ENCODE measurements at regions not wholly inside any gene's neighbourhood (a gene's known extent, or its start where the extent isn't known, plus 50 kb on each side); places are given as distances from the start of the nearest gene placed in this dataset.

DNA sequence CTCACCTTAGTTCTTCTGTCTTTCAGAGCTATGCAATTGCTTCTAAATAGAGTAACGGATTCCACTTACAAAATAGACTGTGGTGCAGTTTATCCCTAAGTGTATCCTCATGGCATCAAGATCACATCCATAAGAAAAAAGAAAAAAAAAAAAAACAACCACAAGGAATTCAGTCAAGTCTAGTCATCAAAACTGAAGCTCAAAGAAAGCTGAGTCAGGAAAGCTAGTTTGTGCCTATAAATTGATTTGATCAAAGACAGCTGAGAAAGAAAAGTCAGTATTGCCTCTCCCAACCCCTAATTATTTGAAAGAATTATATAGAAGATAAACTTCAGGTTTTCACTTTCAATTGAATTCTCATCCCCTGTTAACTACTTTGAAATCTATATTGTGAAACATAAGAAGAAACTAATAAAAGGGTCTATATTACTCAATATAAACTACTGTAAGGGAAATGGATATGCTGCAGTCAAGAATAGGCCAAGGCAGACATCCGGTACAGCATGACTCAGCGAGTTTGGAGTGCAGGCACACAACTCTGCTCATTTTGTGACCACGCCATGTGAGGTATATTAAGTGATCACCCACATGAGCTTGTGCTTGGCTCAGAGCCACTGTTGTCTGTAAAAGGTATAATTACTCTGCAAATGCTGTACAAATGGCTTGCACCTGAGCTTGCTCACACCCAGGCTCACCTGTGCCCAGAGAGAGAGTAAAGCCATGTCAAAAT is 568.1 kb upstream of the CRIM1 start:
- no peak for DNase-seq

DNA sequence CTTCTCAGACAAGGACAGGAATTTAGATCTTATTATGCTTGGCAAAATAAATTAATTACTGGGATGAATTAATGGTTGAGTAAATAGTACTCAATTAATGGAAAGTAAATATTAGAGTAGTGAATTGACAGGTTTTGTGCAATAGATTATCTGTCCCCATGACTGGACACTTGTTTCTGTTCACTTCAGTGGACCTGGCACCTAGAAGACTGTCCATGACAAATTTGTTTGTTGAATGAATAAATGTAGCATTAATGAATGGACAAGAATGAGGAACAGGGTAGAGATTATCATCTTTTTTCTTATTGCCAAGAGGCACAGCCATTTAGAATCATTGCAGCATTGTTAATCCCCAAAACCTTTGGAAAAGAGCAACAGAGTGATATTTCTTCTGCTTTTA is 570.0 kb upstream of the CRIM1 start:
- DNase-seq = no peak

DNA sequence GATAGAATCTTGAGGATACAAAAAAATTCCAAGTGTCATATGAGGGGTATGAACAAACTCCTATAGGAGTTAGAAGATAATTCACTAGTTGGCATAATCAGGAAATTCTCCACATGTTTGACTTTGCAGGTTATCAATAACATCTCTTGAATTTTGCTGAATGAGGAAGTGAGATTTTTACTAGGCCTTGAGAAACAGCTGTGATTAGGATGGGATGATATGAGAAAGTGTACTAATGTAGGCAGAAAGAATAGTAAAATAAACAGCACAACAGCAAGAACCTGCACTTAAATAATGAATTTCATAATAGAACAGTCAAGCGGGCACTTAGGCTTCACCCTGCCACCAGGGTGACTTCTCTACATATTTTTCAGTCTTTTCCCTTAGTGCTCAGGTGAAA is 570.8 kb upstream of the CRIM1 start:
- DNase-seq = no peak

DNA sequence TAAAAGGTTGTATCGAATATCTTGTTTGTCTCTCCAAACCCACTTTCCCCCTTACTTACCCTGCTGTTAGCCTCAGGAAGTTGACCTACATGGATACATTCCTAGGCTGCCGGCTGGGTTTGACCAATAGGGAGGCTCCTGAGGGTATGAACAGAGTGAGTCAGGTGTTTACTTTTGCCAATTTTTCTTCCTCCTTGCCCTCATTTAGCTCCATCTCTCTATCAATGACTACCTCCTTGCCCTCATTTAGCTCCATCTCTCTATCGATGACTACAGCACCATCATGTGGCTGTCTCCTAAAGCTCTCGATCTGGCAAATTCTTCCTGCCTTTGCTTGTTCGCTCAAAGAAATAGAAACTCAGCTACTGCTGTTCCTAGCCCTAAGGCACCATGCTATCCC is 571.9 kb upstream of the CRIM1 start:
- no peak for DNase-seq

DNA sequence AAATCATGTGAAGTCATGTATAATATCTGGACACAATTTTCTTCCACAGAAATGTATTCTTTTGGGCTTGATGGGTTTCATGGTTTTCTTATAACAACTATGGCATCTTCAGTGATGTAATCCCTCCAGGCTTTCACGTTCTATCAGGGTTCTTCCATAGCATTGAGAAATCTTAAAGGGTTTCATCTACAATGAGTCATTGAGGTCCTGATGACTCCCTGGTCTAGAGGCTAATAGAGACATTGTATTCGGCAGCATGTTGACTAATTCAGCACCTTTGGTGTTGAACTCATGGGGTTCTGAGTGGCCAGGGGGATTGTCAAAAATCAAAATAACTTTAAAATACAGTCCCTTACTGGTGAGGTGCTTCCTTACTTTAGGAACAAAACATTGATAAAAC is 614.0 kb upstream of the CRIM1 start:
- no peak for DNase-seq

DNA sequence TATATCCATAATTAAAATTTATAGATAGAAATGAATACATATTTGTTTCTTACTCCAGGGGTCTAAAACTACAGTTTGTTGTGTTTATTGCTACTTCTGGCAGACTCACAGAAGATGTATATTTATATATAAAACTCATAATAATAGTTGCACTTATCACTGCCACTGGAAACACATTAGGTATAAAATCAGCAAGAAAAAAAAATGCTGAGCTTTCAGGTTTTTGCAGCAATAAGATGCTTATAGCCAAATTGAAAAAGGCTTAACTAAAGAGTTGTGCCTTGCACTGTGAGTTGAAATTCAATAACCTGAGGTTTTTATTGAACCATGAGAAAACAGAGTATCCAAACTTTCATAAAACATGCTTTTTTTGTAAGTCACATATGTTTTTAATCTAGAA is 623.9 kb upstream of the CRIM1 start:
- DNase-seq = no peak

DNA sequence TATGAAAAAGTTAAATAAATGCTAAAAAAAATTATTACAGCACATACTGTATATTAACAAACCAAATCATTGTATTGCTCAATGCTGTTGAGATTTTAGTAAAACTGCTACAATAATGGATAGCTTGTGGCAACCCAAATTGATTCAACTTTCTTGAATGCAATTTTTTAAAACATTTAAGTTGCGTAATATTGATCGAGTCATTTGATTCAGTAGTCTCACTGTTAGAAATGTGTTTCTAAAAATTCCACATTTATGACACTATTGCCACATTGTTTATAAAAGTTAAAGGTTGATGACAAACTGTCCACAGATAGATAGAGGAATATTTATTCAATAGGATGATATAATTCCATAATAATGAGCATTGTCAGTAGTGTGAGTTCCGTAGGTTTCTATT is 640.7 kb upstream of the CRIM1 start:
- no peak for DNase-seq

DNA sequence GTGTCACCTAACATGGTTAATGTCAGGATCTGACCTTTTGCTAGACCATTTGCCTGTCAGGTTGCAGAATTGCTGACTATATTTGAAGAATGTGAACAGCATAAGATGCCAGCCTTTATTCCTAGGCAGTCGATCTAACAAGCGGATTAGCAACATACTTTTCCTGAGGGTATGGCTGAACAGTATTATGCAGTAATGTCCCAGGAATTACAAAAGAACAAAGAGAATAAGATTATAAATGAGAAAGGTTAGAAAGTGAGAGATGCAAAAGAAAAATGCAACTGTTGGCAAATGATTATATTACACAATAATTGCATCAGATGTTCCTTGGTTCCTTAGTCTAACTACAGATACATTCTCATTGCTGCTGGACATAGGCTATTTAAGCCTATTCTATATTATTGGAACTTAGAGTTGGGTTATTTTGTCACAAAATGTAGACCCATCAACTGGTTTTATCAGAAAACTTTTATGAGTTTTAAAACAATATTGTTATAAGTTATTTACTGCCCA is 647.1 kb upstream of the CRIM1 start:
- DNase-seq = no peak

DNA sequence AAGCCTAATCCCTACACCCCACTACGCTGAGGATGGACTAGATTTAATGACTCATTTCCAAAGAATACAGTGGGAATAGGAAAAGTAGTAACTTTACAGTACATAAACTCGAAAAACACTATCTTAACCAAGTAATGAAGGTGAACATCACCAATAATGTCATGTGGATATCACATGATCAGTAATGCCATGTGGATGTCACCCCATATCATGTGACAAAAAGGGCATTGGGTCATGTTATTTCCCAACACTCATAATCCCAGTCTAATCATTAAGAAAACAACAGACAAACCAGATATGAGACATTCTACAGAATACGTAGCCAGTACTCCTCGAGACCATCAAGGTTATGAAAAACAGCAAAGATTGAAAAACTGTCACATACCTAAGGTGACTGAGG is 667.3 kb upstream of the CRIM1 start:
- DNase-seq = no peak

DNA sequence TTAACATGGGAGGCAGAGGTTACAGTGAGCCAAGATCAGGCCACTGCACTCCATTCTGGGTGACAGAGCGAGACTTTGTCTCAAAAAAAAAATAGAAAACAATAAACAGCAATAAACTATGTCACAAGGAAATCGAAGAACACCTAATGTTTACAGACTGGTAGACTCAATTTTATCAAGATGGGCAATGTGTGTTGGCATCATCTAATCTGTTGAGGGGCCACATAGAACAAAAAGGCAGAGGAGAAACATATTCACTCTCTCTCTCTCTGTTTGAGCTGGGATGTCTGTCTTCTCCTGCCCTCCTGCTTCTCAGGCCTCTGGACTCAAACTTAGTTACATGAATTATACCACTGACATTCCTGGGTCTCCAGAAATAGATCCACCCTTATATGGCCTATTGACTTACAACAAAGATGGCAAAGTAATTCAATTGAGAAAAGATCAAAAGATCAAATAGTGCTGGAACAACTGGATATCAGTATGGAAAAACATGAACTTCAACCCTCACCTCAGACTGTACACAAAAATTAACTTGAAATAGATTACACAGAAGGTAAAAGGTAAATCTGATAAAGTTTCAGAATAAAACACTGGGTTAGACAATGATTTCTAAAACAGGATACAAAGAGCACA is 703.8 kb upstream of the CRIM1 start:
- no peak for DNase-seq

DNA sequence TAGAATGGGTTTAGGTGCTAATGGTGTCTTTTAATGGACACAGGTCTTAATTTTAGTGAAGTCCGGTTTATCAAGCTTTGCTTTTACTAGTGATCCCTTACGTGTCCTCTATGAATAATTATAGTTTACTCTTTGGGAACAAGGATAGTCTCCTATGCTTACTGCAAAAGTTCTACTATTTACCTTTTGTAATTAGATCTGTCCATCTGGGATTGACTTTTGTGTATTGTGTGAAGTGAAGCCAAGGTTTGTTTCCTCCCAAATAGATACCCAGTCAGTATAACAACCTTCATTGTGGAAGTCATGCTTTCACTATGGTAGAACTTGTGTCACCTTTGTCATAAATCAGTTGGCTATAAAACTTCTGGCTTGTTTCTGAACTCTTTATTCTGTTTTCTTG is 740.9 kb upstream of the CRIM1 start:
- DNase-seq = no peak

DNA sequence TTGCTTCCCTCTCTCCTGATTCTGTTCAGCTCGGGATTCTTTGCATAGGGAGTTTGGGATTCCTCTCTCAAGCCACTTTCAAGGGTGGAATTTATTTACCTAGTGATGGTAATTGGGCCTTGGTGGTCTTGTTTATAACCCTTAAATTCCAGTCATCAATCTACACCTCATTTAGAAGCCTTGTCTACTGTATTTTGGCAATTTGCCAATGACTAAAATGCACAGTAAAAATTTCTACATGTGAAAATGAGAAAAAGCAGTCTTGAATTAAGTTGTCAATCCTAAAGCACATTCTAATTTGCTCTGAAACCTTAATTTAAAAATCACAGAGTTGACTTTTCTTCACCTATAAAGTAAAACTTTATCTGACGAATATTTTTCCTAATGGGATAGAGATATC is 749.2 kb upstream of the CRIM1 start:
- no peak for DNase-seq

DNA sequence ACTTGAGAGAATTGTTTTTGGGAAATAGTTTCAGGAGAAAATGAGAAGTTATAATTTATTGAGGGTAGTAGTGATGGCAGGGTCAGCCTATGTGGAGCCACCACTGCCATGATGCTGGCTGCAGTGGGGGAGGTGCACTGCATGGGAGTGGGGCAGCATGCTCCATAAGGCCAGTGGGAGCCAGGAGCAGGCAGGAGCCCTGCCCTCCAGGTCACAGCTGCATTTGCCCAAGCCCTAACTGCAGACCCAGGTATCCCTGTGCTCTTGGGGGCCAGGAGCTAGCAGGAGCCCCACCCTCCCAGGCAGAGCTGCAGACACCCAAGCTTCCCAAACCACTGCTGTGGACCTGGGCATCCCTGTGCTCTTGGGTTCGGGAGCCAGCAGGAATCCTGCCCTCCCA is 757.3 kb upstream of the CRIM1 start:
- no peak for DNase-seq

DNA sequence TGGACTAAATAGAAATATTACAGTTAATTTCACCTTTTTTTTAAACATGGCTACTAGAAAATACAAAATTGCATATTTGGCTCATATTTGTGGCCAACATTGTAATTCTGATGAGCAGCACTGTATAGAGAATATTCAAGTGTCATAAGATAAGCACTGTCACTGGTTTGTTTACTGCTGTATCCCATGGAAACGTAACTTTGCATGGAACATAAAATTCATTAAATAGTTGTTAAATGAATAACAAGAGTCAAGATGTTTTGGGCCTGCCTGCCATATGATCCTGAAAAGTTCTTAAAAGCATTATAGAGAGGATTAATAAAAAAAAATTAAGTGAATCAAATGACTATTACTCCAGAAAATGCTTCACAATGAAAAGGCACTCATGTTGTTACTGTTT is 763.7 kb upstream of the CRIM1 start:
- DNase-seq = no peak

DNA sequence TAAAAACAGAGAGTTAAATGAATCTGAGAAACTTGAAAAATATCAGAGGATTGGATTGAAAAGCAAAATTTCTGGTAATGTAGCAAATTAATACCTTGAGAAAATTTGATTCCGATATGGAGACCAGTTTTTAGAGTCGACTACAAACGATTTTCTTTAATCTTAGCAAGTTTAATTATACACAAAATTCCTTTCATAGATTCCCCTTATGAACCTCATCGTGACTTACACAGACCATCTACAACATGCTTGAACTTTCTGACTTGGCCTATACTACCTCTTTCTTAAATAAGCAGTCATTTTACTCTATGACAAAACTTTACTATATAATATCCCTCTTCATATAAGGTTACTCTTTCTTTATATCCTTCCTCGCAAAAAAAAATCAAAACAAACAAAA is 769.6 kb upstream of the CRIM1 start:
- DNase-seq = no peak

DNA sequence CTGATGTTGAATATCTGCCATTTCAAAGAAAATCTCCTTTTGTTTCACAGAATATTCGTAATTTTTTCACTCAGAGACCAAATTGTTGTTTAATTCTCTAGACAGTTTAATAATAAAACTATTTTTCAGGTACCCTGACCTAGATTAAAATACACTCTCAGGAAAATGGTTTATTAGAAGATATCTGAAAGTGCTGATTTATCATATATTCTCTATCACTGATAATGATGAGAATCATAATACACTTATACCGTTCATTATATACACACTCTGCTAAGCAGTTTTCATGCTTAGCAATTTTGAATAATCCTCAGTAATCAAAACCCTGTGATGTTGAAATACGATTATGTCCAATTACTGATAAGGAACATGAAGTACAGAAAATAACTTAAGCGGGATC is 772.9 kb upstream of the CRIM1 start:
- DNase-seq = no peak

DNA sequence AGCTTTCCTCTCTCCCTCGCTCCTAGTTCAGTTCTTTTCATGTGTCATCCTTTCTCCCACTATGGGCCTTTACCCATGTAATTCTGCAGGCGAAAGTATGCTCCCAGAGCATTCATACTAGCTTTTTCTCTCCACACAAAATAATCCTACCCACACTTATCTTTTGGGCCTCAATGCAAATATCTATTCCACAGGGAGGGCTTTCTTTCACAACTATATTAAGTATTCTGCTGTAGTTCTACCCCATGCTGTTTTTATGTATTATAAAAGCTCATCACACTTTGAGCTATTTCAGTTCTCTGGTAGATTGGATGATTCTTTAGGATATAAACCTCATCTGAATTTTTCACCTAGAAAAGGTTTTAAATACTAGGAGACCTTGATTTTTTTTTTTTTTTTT is 774.6 kb upstream of the CRIM1 start:
- no peak for DNase-seq

DNA sequence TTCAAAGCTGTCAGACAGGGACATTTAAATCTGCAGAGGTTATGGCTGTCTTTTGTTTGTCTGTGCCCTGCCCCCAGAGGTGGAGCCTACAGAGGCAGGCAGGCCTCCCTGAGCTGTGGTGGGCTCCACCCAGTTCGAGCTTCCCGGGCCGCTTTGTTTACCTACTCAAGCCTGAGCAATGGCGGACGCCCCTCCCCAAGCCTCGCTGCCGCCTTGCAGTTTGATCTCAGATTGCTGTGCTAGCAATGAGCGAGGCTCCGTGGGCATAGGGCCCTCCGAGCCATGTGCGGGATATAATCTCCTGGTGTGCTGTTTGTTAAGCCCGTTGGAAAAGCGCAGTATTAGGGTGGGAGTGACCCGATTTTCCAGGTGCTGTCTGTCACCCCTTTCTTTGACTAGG is 787.0 kb upstream of the CRIM1 start:
- DNase-seq = peak in 1 of 2 experiments; percentile 26

DNA sequence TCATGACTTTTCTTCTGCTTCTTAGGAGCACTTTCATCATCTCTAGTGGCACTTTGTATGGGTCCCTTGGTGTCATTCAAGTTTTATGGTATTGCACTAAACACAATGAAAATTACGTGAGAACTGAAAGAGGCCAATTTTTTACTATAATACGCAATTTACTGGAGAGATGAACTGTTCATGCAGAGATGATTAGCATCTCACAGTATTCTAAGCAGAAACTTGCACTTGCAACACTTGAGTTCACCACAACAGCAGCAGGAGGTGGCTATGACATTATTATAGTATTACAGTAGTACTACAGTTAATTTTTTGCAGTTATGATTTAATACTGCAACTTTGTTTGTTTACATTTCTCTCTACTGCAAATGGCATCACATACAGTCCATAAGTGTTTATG is 793.1 kb upstream of the CRIM1 start:
- DNase-seq = no peak

DNA sequence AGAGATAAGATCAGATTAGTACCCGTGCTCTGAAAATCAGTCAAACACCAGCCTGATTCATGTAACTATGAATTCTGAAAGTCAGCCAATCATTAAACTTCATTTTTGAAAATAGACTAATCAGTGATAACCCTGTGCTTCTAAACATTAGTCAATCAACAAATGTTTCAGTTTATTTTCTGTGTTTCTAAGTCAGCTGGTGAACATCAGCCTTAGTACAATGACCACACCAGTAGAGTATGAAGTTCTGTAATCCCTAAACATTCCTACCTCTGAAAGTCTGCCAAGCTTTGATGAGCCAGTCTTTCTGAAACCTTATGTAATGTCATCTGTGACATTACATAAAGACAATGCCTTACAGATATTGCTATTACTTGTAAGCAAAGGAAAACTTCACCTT is 807.4 kb upstream of the CRIM1 start:
- DNase-seq = no peak

DNA sequence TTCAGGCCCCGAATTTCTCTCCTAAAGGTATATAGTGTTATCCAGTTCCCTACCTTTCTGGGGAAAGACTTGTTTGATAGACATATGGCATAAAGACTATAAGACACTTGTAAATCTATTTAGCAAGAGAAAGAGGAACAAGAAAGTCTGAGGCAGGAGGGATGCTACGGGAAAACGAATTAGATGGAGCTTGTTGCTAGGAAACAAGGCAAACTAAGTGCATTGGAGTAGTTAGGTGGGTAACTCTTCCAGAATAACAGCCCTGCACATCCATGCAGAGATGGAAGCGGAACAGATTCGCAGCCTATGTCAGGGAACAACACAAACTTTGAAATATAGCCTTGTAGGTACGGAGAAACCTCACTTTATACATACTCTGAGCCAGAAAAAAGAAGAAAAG is 810.3 kb upstream of the CRIM1 start:
- DNase-seq = no peak

DNA sequence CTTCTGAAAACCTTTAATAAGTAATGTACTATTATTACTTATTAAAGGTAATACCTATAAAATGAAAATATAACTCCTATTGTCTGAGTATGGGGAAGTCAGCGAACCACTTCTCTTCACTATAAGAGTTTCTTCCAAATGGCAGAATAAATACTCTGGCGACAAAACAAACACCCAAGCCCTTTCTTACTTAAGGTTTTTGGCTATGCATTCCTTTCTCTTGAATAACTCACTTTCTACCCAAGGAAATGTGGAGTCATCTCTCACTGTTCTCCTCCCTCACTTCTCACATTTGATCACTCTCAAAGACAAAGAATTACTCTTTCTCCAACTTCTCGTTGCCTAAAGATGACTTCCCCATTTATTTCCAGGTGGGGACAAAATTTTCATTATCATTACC is 816.8 kb upstream of the CRIM1 start:
- DNase-seq = no peak

DNA sequence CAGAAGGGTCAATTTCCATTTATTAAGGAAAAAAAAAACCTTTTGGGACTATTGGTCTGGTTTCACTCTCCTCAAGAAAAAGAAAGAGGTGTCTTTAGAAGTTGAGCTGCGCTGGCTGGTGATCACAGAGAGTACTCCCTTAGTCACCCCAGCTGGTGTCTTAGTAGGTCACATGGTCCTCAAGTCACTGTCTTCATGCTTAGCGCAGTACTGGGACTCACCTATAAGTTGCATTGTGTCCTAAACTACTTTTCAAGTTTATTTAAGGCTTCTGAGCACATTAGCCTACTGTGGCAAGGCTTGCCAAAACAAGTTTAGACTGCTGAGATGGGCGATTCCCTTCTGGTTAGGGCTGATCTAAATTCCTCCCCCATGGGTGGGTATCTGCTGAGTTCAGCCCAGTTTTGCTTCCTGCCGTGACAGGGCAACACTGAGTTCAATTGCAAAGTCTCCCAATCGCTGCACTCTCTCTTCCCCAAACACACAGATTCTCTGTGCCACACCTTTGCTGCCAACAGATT is 824.9 kb upstream of the CRIM1 start:
- DNase-seq = no peak

DNA sequence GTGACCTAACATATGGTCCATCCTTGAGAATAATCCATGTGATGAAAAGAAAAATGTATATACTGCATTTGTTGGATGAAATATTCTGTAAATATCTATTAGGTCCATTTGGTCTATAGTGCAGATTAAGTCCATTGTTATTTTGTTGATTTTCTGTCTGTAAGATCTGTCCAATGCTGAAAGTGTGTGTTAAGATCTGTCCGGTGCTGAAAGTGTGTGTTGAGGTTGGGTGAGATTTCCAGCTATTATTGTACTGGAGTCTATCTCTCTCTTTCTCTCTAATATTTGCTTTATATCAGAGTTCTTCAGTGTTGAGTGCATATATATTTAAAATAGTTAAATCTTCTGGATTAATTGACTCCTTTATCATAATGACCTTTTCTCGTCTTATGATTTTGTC is 828.8 kb upstream of the CRIM1 start:
- DNase-seq = no peak

DNA sequence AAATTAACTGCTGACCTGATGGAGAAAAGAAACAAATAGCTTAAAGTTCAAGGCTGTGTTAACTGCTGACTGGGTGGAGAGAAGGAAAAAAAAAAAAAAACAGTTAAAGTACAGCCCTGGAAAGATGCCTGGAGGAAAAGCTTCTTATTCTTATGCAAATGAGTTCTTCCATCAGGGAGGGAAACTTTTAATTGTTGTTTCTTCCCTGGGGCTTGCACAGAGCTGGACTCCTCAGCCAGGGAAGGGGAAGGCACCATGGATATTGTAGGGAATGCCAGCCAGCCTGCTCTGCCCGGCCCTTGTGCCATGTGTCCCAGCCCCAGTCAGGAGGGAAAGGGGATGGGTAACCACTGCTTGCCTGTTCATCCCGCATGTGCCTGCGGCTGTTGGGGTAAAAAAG is 833.1 kb upstream of the CRIM1 start:
- no peak for DNase-seq
